Type B pancreatic cell (in vitro differentiated cells): ENCODE measurements at regions not wholly inside any gene's neighbourhood (a gene's known extent, or its start where the extent isn't known, plus 50 kb on each side); places are given as distances from the start of the nearest gene placed in this dataset.

ENCODE experiments used
- DNase-seq: peaks from one replicate; pipeline ENCODE4 v3.0.0; 2021; ENCODE audit warnings: mixed read lengths; ENCODE audit not compliant: unreplicated experiment; ENCODE audit errors: extremely low spot score
- H3K27ac Mint-ChIP-seq: 2 replicates; pipeline ENCODE4 v1.8.0; 2021; ENCODE audit warnings: mild to moderate bottlenecking, mixed read lengths
- H3K27me3 Mint-ChIP-seq: 2 replicates; pipeline ENCODE4 v1.8.0; 2021; ENCODE audit warnings: mixed read lengths
- H3K36me3 Mint-ChIP-seq: 2 replicates; pipeline ENCODE4 v1.8.0; 2021; ENCODE audit warnings: mixed read lengths
- H3K4me1 Mint-ChIP-seq: one replicate; pipeline ENCODE4 v1.8.0; 2021; ENCODE audit warnings: mixed read lengths; ENCODE audit not compliant: unreplicated experiment
- H3K4me3 Mint-ChIP-seq: 2 replicates; pipeline ENCODE4 v1.8.0; 2021; ENCODE audit warnings: mild to moderate bottlenecking, mixed read lengths
- H3K9me3 Mint-ChIP-seq: 2 replicates; pipeline ENCODE4 v1.8.0; 2021; ENCODE audit warnings: mixed read lengths
- CTCF ChIP-seq: fragments of 200-600 bp; sonication (generic); conservative IDR thresholded peaks from 2 replicates; pipeline ENCODE4 v1.5.0; 2021; ENCODE audit warnings: antibody characterized with exemption, mild to moderate bottlenecking

GRCh38 chr3:88334187-88334868 is 184.6 kb downstream of the C3orf38 start:
- Mint-ChIP-seq H3K36me3 (no peaks in the 10 kb centered on the region), H3K27ac (no peak overlapping the region), H3K4me3 (no peak overlapping the region), H3K4me1 (no peaks in the 10 kb centered on the region), H3K27me3 (no peaks in the 10 kb centered on the region), H3K9me3 (peaks cover 15% of the 10 kb centered on the region)
- TF ChIP-seq CTCF, result no peak
- no peak for DNase-seq

GRCh38 chr3:88336894-88337293 is 187.1 kb downstream of the C3orf38 start:
- Mint-ChIP-seq H3K27ac (no peak overlapping the region), H3K36me3 (no peaks in the 10 kb centered on the region), H3K9me3 (peaks cover 15% of the 10 kb centered on the region), H3K4me1 (no peaks in the 10 kb centered on the region), H3K4me3 (no peak overlapping the region), H3K27me3 (no peaks in the 10 kb centered on the region)
- DNase-seq, result no peak
- no peak for TF ChIP-seq CTCF

DNA sequence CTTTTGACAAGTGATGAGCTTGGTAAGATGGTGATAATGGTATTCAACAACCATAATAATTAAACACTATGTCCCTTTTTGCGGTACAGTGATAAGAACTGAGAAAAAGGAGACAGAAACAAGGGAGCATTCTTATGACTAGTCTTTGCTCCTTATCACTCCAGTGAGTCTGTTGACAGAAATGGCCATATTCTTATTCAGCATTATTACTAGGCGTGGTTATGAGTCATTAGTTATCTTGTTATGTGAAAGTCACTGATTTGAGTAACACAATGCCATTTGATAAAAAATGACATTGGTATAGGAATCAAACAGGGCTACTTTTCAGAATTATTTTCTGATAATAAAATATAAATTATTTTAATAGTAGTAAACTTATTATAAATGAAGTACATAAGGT is 193.5 kb downstream of the C3orf38 start:
- H3K27ac Mint-ChIP-seq, result no peak overlapping the region
- no peak for TF ChIP-seq CTCF
- H3K4me1 Mint-ChIP-seq, result no peaks in the 10 kb centered on the region
- no peak overlapping the region for H3K4me3 Mint-ChIP-seq
- no peaks in the 10 kb centered on the region for H3K36me3 Mint-ChIP-seq
- no peak for DNase-seq
- H3K27me3 Mint-ChIP-seq, result no peaks in the 10 kb centered on the region
- H3K9me3 Mint-ChIP-seq, result no peaks in the 10 kb centered on the region

DNA sequence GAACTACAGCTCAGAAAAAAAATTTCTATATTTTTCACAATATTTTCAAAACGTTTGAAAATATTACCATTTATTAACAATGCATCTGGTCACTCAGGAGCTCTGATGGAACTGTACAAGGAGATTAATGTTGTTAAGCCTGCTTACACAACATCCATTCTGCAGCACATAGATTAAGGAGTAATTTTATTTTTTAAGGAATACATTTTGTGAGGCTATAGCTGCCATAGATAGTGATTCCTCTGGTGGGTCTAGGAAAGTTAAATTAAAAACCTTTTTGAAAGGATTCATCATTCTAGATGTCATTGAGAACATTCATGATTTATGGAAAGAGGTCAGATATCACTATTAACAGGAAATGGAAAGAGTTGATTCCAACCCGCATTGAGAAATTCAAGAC is 196.9 kb downstream of the C3orf38 start:
- no peak for DNase-seq
- TF ChIP-seq CTCF, result no peak

DNA sequence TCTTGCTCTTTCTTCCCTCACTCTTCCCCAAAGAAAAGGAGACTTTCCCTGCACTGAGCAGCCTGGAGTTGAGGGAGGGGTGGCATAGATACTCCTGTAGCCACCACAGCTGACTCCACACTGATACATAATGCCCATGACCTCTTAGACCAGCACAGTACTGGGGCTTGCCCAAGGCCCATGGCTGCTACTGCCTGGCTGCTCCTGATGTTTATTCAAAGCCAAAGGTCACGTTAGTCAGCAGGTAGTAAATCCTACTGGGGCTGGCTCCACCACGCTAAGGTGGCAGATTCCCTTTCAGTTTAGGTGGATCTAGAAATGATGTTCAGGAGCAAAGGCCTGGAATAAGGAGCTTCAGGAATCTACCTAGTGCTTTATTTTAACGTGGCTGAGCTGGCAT is 212.7 kb downstream of the C3orf38 start:
- no peak for DNase-seq
- peaks cover 5% of the 10 kb centered on the region for H3K9me3 Mint-ChIP-seq
- H3K36me3 Mint-ChIP-seq, result no peaks in the 10 kb centered on the region
- TF ChIP-seq CTCF, result no peak
- H3K27me3 Mint-ChIP-seq, result no peaks in the 10 kb centered on the region
- H3K4me1 Mint-ChIP-seq, result no peaks in the 10 kb centered on the region
- H3K4me3 Mint-ChIP-seq, result no peak overlapping the region
- H3K27ac Mint-ChIP-seq, result no peak overlapping the region

More for the DNA sequence above, 196.9 kb downstream of the C3orf38 start:
- H3K27ac Mint-ChIP-seq, result no peak overlapping the region
- no peaks in the 10 kb centered on the region for H3K9me3 Mint-ChIP-seq
- H3K4me1 Mint-ChIP-seq, result no peaks in the 10 kb centered on the region
- no peaks in the 10 kb centered on the region for H3K27me3 Mint-ChIP-seq
- no peak overlapping the region for H3K4me3 Mint-ChIP-seq
- no peaks in the 10 kb centered on the region for H3K36me3 Mint-ChIP-seq

GRCh38 chr3:88364926-88365325 is 215.2 kb downstream of the C3orf38 start:
- H3K4me1 Mint-ChIP-seq, result no peaks in the 10 kb centered on the region
- DNase-seq, result no peak
- no peak for TF ChIP-seq CTCF
- no peaks in the 10 kb centered on the region for H3K27me3 Mint-ChIP-seq
- no peaks in the 10 kb centered on the region for H3K36me3 Mint-ChIP-seq
- no peak overlapping the region for H3K4me3 Mint-ChIP-seq
- H3K9me3 Mint-ChIP-seq, result no peaks in the 10 kb centered on the region
- no peak overlapping the region for H3K27ac Mint-ChIP-seq
